Neural crest cell (in vitro differentiated cells): ENCODE measurements at regions not wholly inside any gene's neighbourhood (a gene's known extent, or its start where the extent isn't known, plus 50 kb on each side); places are given as distances from the start of the nearest gene placed in this dataset.

ENCODE experiments used
- DNase-seq: peaks from one replicate; pipeline ENCODE4 v3.0.0; 2021; ENCODE audit warnings: low read depth, mixed read lengths, low spot score
- H3K27ac Mint-ChIP-seq: one replicate; pipeline ENCODE4 v1.8.0; 2021; ENCODE audit warnings: mild to moderate bottlenecking, mixed read lengths; ENCODE audit not compliant: unreplicated experiment
- H3K27me3 Mint-ChIP-seq: 2 replicates; pipeline ENCODE4 v1.8.0; 2021; ENCODE audit warnings: low read depth, mild to moderate bottlenecking, mixed read lengths
- H3K36me3 Mint-ChIP-seq: 2 replicates; pipeline ENCODE4 v1.8.0; 2021; ENCODE audit warnings: low read depth, mild to moderate bottlenecking, mixed read lengths
- H3K4me1 Mint-ChIP-seq: 2 replicates; pipeline ENCODE4 v1.8.0; 2021; ENCODE audit warnings: mixed read lengths
- H3K4me3 Mint-ChIP-seq: one replicate; pipeline ENCODE4 v1.8.0; 2021; ENCODE audit warnings: mild to moderate bottlenecking, mixed read lengths
- H3K9me3 Mint-ChIP-seq: 2 replicates; pipeline ENCODE4 v1.8.0; 2021; ENCODE audit warnings: mixed read lengths
- CTCF ChIP-seq: fragments of 200-600 bp; sonication (generic); conservative IDR thresholded peaks from 2 replicates; pipeline ENCODE4 v1.5.0; 2021; ENCODE audit warnings: antibody characterized with exemption, mild to moderate bottlenecking

DNA sequence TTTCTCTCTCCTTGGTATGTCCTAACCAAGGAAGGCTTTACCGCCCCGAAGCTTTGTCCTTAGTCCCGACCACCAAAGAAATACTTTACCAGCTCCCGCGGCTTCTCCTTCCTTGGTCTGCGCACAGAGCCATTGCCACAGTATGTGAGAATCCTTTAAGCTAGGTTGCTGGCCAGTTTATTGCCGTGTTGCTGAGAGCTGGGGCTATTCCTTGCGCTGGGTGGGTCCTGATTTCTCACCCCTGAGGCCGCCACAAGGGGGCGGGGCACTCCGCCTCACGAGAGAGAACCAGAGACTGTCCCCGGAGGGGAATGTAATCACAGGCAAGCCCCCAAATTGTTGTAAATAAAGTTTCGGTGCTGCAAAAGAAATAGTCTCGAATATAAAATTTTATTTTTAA, 331.0 kb upstream of the PCDH10 start:
- peaks cover 8% of the 10 kb centered on the region for H3K36me3 Mint-ChIP-seq
- peak; percentile 32 for DNase-seq
- no peak overlapping the region for H3K27ac Mint-ChIP-seq
- peak overlapping the region; percentile 64 for H3K4me3 Mint-ChIP-seq
- peaks cover 12% of the 10 kb centered on the region for H3K9me3 Mint-ChIP-seq
- no peaks in the 10 kb centered on the region for H3K27me3 Mint-ChIP-seq
- peak; percentile 59 for TF ChIP-seq CTCF
- peaks cover 7% of the 10 kb centered on the region for H3K4me1 Mint-ChIP-seq

DNA sequence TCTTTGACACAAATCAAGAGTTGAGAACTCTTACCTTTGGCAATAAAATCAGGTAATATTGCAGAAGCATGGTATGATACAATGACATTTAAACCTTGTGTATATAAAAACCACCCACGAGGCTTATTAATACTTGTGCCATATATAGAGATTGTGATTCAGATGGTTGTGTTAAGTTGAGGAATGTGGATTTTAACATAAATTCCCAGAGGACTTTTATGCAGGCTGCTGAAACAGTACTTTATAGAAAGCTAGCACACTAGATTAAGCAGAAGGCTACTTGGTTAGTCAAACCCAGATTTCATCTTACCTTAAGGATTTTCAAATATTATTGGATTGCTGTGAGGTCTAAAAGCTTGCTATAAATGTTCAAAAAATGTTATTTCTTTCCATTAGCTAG, 325.7 kb upstream of the PCDH10 start:
- no peak overlapping the region for H3K27ac Mint-ChIP-seq

DNA sequence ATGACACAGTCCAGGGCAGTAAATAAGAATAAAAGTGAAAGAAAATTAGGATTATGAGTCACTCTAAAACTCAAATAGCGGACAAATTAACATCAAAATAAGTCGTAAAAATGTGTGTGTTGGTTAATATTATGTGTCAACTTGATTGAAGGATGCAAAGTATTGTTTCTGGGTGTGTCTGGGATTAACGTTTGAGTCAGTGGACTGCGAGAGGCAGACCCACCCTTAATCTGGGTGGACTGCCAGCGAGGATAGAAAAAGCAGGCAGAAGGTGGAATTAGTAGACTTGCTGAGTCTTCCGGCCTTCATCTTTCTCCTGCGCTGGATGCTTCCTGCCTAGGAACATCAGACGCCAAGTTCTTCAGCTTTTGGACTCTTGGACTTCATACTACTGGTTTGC, 324.3 kb upstream of the PCDH10 start:
- no peaks in the 10 kb centered on the region for H3K27me3 Mint-ChIP-seq
- no peak for DNase-seq
- peaks cover 10% of the 10 kb centered on the region for H3K4me1 Mint-ChIP-seq
- TF ChIP-seq CTCF = no peak
- peak overlapping the region; percentile 71 for H3K27ac Mint-ChIP-seq
- no peak overlapping the region for H3K4me3 Mint-ChIP-seq
- H3K9me3 Mint-ChIP-seq = peaks cover 18% of the 10 kb centered on the region
- H3K36me3 Mint-ChIP-seq = peaks cover 3% of the 10 kb centered on the region

More for the DNA sequence above, 325.7 kb upstream of the PCDH10 start:
- Mint-ChIP-seq H3K4me3 (no peak overlapping the region), H3K36me3 (peaks cover 3% of the 10 kb centered on the region), H3K27me3 (no peaks in the 10 kb centered on the region), H3K9me3 (peaks cover 14% of the 10 kb centered on the region), H3K4me1 (peaks cover 10% of the 10 kb centered on the region)
- TF ChIP-seq CTCF = no peak
- no peak for DNase-seq

DNA sequence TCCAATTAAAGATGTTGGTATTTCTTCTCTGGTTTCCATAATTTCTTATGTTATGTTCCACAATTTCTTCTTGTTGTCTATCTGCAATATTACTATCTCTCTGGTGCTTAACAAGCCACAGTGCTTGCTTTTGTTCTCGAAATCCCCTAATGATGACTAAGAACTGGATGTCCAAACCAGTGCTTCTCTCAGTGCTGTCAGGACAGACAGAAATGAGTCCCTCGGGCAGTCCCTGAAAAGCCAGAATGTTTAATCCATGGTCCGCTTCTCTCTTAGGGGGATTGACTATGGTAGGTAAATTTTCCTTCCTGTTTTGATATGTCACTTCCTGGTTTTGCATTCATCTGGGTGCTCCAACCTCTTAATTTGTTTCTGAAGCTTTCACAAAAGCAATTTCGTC, 321.6 kb upstream of the PCDH10 start:
- H3K4me3 Mint-ChIP-seq = no peak overlapping the region

GRCh38 chr4:132838244-132838643, 310.9 kb upstream of the PCDH10 start:
- H3K4me3 Mint-ChIP-seq = no peak overlapping the region
- peaks cover 7% of the 10 kb centered on the region for H3K36me3 Mint-ChIP-seq
- no peak for TF ChIP-seq CTCF
- H3K27ac Mint-ChIP-seq = no peak overlapping the region
- no peaks in the 10 kb centered on the region for H3K27me3 Mint-ChIP-seq
- no peak for DNase-seq
- no peaks in the 10 kb centered on the region for H3K4me1 Mint-ChIP-seq
- peaks cover 12% of the 10 kb centered on the region for H3K9me3 Mint-ChIP-seq

More for the DNA sequence above, 321.6 kb upstream of the PCDH10 start:
- no peak for DNase-seq
- no peak for TF ChIP-seq CTCF
- Mint-ChIP-seq H3K9me3 (peaks cover 14% of the 10 kb centered on the region), H3K36me3 (no peaks in the 10 kb centered on the region), H3K4me1 (peaks cover 10% of the 10 kb centered on the region), H3K27ac (no peak overlapping the region), H3K27me3 (no peaks in the 10 kb centered on the region)

DNA sequence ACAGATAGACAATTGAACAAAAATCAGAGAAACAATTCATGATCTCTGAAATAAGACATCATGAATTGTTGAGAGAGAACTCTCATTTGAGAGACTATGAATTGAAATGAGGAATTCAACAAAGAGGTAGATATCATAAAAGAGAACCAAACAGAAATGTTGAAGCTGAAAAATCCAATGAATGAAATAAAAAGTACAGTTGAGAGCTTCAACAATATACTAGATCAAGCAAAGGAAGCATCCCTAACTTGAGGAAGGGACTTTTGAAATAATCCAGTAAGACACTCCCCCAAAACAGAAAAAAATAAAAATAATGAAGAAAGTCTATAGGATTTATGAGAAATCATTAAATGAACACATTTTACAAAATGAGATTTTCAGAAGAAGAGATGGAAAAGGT, 310.0 kb upstream of the PCDH10 start:
- Mint-ChIP-seq H3K27ac (no peak overlapping the region), H3K9me3 (peaks cover 12% of the 10 kb centered on the region), H3K4me1 (no peaks in the 10 kb centered on the region), H3K36me3 (peaks cover 7% of the 10 kb centered on the region), H3K4me3 (no peak overlapping the region), H3K27me3 (no peaks in the 10 kb centered on the region)
- no peak for TF ChIP-seq CTCF
- DNase-seq = no peak
